Neural progenitor cell (in vitro differentiated cells): ENCODE measurements at regions not wholly inside any gene's neighbourhood (a gene's known extent, or its start where the extent isn't known, plus 50 kb on each side); places are given as distances from the start of the nearest gene placed in this dataset.

ENCODE experiments used
- CTCF ChIP-seq: fragments of 200-600 bp; sonication (generic); IDR thresholded peaks from 2 replicates; pipeline ENCODE4 v1.5.1; 2017; ENCODE audit warnings: antibody characterized with exemption, mild to moderate bottlenecking
- EZH2 ChIP-seq: fragments of 200-600 bp; sonication (generic); IDR thresholded peaks from 2 replicates; pipeline ENCODE4 v1.6.1; 2017; ENCODE audit warnings: antibody characterized with exemption, mild to moderate bottlenecking, moderate library complexity
- EZH2phosphoT487 ChIP-seq: fragments of 200-600 bp; sonication (generic); IDR thresholded peaks from 2 replicates; pipeline ENCODE4 v1.6.1; 2017; ENCODE audit warnings: antibody characterized with exemption

GRCh38 chr11:105226091-105226490 is 86.5 kb upstream of the CARD18 start:
- no peak for TF ChIP-seq EZH2phosphoT487
- TF ChIP-seq CTCF, result no peak
- TF ChIP-seq EZH2, result no peak
